Left forelimb (tissue), 1 donor: ENCODE measurements at regions not wholly inside any gene's neighbourhood (a gene's known extent, or its start where the extent isn't known, plus 50 kb on each side); places are given as distances from the start of the nearest gene placed in this dataset.
"Not testable (repeated sequence)": the region's sequence is repeated elsewhere in the genome, so short reads cannot be mapped to it uniquely, and the experiment has no call there.

Experiments used
- DNase-seq: peaks from one replicate; pipeline ENCODE4 v3.0.0-alpha.2; 2018; ENCODE audit warnings: low spot score

GRCh38 chr4:14916554-14917297, 85.6 kb upstream of the CPEB2 start:
- no peak for DNase-seq

- no peak for DNase-seq
Observed at GRCh38 chr4:14917298-14917633, 85.0 kb upstream of the CPEB2 start.

GRCh38 chr4:14918336-14918735, 83.9 kb upstream of the CPEB2 start:
- no peak for DNase-seq

- no peak for DNase-seq
Observed at GRCh38 chr4:14919785-14920184, 82.5 kb upstream of the CPEB2 start.

- no peak for DNase-seq
Observed at GRCh38 chr4:14920237-14920636, 82.0 kb upstream of the CPEB2 start.

- no peak for DNase-seq
Observed at GRCh38 chr4:14920759-14921320, 81.4 kb upstream of the CPEB2 start.

GRCh38 chr4:14921781-14922180, 80.5 kb upstream of the CPEB2 start:
- not testable (repeated sequence) for DNase-seq

GRCh38 chr4:14924076-14924811, 78.0 kb upstream of the CPEB2 start:
- no peak for DNase-seq

- no peak for DNase-seq
Observed at GRCh38 chr4:14924812-14925344, 77.4 kb upstream of the CPEB2 start.

- DNase-seq, result no peak
Observed at GRCh38 chr4:14925471-14925870, 76.8 kb upstream of the CPEB2 start.

- no peak for DNase-seq
Observed at GRCh38 chr4:14926368-14926767, 75.9 kb upstream of the CPEB2 start.

GRCh38 chr4:14928035-14928434, 74.2 kb upstream of the CPEB2 start:
- DNase-seq, result no peak

- DNase-seq, result no peak
Observed at GRCh38 chr4:14929669-14930068, 72.6 kb upstream of the CPEB2 start.

GRCh38 chr4:14934704-14935390, 67.4 kb upstream of the CPEB2 start:
- no peak for DNase-seq

- no peak for DNase-seq
Observed at GRCh38 chr4:14943749-14944148, 58.5 kb upstream of the CPEB2 start.

- no peak for DNase-seq
Observed at GRCh38 chr4:14952352-14952751, 49.9 kb upstream of the CPEB2 start.
